Ovary (tissue), 7 donors: ENCODE measurements at regions not wholly inside any gene's neighbourhood (a gene's known extent, or its start where the extent isn't known, plus 50 kb on each side); places are given as distances from the start of the nearest gene placed in this dataset.
"Not testable (repeated sequence)": the region's sequence is repeated elsewhere in the genome, so short reads cannot be mapped to it uniquely, and the experiment has no call there.

Source experiments
- DNase-seq, 5 donors: peaks; one replicate each; pipeline ENCODE4 v3.0.0-alpha.2; 2019 to 2020
- H3K27ac ChIP-seq, 2 donors: fragments of 200-600 bp; one replicate each; pipeline versions ENCODE4 v1.5.1 to v1.8.0; 2019 to 2022
- H3K27me3 ChIP-seq: fragments of 200-600 bp; one replicate; pipeline ENCODE4 v1.8.0; 2022
- H3K36me3 ChIP-seq: fragments of 200-600 bp; sonication (generic); one replicate; pipeline ENCODE4 v1.5.1; 2019
- H3K4me1 ChIP-seq: one replicate; pipeline ENCODE4 v1.8.1; 2013; ENCODE audit warnings: mild to moderate bottlenecking, moderate library complexity; ENCODE audit not compliant: insufficient read depth
- H3K4me3 ChIP-seq: fragments of 200-600 bp; sonication (generic); one replicate; pipeline ENCODE4 v1.5.1; 2017
- H3K9me3 ChIP-seq, 2 donors: fragments of 200-600 bp in 1 of 2; sonication (generic) in 1 of 2; one replicate each; pipeline versions ENCODE4 v1.5.1 to v1.8.1; 2013 to 2019; ENCODE audit warnings: mild to moderate bottlenecking in 1 of 2, moderate library complexity in 1 of 2
- CTCF ChIP-seq, 3 donors: fragments of 450-650 bp in 2 of 3; fragments of 200-600 bp in 1 of 3; IDR thresholded peaks; one replicate each; pipeline versions ENCODE4 v1.5.1 to v1.8.0; 2016 to 2022; ENCODE audit warnings: antibody characterized with exemption in 3 of 3, mild to moderate bottlenecking in 1 of 3
- EP300 ChIP-seq: sonication (generic); formaldehyde crosslinking; IDR thresholded peaks from one replicate; pipeline ENCODE4 v1.6.1; 2017; ENCODE audit warnings: antibody characterized with exemption
- POLR2A ChIP-seq: fragments of 450-650 bp; IDR thresholded peaks from one replicate; pipeline ENCODE4 v1.6.1; 2017; ENCODE audit warnings: antibody characterized with exemption, mild to moderate bottlenecking, moderate library complexity
- WGBS, 3 donors: extraction: QIAGEN DNeasy Blood & Tissue Kit in 1 of 3; methylation state at CpG; one replicate each; pipeline versions ENCODE4 v1.1.5 to v1.1.7; 2013 to 2017; 5-methylcytosine and 5-hydroxymethylcytosine counted together
- intact Hi-C, 4 donors: fragments of 100-400 bp; cut with DNase I; formaldehyde crosslinking; loops; one replicate each; pipeline versions ENCODE4 v1.11.0 to v1.15.1; 2022 to 2023
- donor health status: DM: no; HTN: no; CAD: no; lungs with moderate emphysema.
- donor health status: DM: no; HTN: no; CAD: no.
- donor health status: Bipolar disorder and iron deficiency.
- donor health status: DM: no; HTN: no; CAD: no.
- donor health status: DM: yes; HTN: yes; CAD: no.

GRCh38 chr12:131387281-131388163 is 323.4 kb upstream of the SFSWAP start:
- Histone ChIP-seq H3K36me3 (no peaks in the 10 kb centered on the region), H3K27me3 (no peaks in the 10 kb centered on the region), H3K4me1 (peaks cover 3% of the 10 kb centered on the region), H3K4me3 (no peak overlapping the region), H3K9me3 (no peaks in the 10 kb centered on the region), H3K27ac (no peak overlapping the region)
- intact Hi-C loops, result no loop called here
- DNase-seq, result no peak
- WGBS, 3 donors, result 70 to 80% (median 77%) methylated on average over 31 to 35 of the region's 35 CpGs
- TF ChIP-seq CTCF (IDR thresholded peaks at IDR 0.05) (no peak), EP300 (no peak), POLR2A (no peak)

DNA sequence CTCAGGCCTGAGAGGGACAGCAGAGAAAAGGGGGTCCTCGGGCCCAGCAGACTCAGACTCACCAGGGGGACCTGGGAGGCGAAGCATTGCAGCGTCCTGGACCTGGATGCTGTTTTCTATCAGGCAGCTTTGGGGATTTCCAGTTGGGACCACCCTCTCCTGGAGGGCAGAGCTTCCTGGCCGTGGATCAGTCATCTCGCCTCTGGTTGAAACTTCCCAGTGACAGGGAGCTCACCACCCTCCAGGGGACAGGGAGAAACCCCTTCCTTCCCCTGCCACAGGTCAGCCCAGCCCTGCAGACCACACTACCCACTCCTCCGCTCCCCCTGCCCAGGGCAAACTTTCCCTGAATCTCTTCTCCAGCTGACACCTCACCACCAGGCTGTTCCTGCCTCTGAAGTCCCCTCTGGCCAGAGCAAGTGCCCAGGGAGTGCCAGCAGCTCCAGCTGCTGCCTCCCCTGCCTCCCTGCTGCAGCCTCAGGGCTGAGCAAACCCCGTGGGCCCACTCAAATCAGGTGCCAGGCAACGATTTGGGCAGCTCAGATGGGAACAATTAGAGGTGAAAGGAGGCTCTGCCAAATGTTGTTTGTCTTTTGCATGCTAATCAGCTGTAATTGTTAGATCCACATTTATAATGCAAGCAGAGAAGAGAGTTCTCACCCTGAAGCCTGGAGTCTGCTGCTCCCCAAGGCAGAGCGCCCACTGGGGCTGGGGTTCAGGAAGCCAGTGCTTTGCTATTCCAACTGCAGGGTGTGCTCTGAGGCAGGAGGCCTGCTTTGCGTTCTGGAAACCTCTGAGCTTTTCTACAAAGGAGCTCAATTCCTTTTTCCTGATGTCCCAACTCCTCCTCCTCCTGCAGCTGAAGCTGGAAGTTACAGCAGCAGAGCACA is 322.5 kb upstream of the SFSWAP start:
- H3K36me3 ChIP-seq, H3K27ac ChIP-seq, H3K4me1 ChIP-seq, intact Hi-C loops, H3K27me3 ChIP-seq, H3K4me3 ChIP-seq, H3K9me3 ChIP-seq, DNase-seq: not testable (repeated sequence)
- 70 to 83% (median 81%) methylated on average over 8 of the region's 10 CpGs for WGBS, 3 donors

DNA sequence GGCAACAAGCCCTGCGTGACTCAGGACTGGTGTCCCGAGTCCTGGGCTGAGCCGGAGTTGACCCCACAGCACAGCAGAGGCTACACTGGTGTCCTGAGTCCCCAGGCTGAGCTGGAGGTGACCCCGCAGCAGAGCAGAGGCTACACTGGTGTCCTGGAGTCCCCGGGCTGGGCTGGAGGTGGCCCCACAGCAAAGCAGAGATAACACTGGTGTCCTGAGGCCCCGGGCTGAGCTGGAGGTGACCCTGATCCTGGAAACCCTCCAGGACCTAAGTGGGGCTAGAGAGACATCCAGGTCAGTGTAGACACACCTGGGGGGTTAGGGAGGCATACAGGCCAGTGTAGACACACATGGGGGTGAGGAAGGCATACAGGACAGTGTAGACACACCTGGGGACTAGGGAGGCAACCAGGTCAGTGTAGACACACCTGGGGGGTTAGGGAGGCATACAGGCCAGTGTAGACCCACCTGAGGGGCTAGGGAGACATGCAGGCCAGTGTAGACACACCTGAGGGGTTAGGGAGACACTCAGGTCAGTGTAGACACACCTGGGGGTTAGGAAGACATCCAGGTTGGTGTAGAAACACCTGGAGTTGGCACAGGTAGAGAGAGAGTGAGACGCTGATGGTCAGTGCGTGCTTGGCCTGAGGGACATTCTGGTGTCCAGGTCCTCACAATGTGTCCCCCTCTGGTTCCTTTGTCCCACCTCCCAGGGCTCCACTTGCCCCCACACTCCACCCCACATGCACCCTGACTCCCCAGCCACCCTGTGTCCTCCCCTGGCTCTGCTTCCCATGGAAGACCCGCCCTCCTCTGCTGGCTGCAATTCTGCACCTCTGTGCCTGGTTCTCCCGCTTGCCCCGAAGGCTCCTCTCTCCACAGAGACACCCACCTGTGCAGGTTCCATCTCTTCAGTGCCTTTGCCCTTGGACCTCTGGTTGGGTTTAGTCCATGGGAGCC is 321.6 kb upstream of the SFSWAP start:
- Histone ChIP-seq H3K4me3 (no peak overlapping the region), H3K4me1 (peaks cover 3% of the 10 kb centered on the region), H3K27ac (no peak overlapping the region), H3K27me3 (no peaks in the 10 kb centered on the region), H3K9me3 (no peaks in the 10 kb centered on the region), H3K36me3 (no peaks in the 10 kb centered on the region)
- DNase-seq, result no peak
- TF ChIP-seq POLR2A, result no peak
- TF ChIP-seq EP300, result no peak
- TF ChIP-seq CTCF (IDR thresholded peaks at IDR 0.05), result no peak
- 78 to 88% (median 81%) methylated on average over 9 to 10 of the region's 11 CpGs for WGBS, 3 donors
- intact Hi-C loops, result no loop called here

- Histone ChIP-seq H3K27me3 (no peaks in the 10 kb centered on the region), H3K27ac (no peak overlapping the region), H3K36me3 (no peaks in the 10 kb centered on the region), H3K4me3 (no peak overlapping the region), H3K9me3 (no peaks in the 10 kb centered on the region), H3K4me1 (peaks cover 3% of the 10 kb centered on the region)
- WGBS, 3 donors, result 30 to 42% (median 34%) methylated on average over 19 of the region's 19 CpGs
- intact Hi-C loops, result no loop called here
- no peak for TF ChIP-seq EP300
- no peak for TF ChIP-seq CTCF (IDR thresholded peaks at IDR 0.05)
- no peak for TF ChIP-seq POLR2A
- no peak for DNase-seq
Observed at GRCh38 chr12:131390412-131391334, 320.2 kb upstream of the SFSWAP start.
